HepG2 (cell line): ENCODE measurements at regions not wholly inside any gene's neighbourhood (a gene's known extent, or its start where the extent isn't known, plus 50 kb on each side); places are given as distances from the start of the nearest gene placed in this dataset.
"Not testable (repeated sequence)": the region's sequence is repeated elsewhere in the genome, so short reads cannot be mapped to it uniquely, and the experiment has no call there.

Experiments used
- CHD2 ChIP-seq: IDR thresholded peaks from 2 replicates; pipeline ENCODE4 v1.6.1; 2011; ENCODE audit warnings: low read depth, low read length, improper control_type of control experiment
- IKZF1 ChIP-seq: fragments of 450-650 bp; IDR thresholded peaks from 2 replicates; pipeline ENCODE4 v1.7.1; 2016
- ISL2 ChIP-seq: sonication (generic); formaldehyde crosslinking; IDR thresholded peaks from 2 replicates; pipeline ENCODE4 v1.5.0; 2020; ENCODE audit warnings: missing genetic modification reagents
- MXI1 ChIP-seq: IDR thresholded peaks from 3 replicates; pipeline ENCODE4 v1.6.1; 2012; ENCODE audit warnings: low read depth, low read length, inconsistent platforms, borderline replicate concordance
- NCOR1 ChIP-seq: fragments of 200-600 bp; sonication (generic); IDR thresholded peaks from 2 replicates; pipeline ENCODE4 v1.7.0; 2017; ENCODE audit warnings: antibody characterized with exemption, low read length, borderline replicate concordance
- NFRKB ChIP-seq: fragments of 450-650 bp; IDR thresholded peaks from 2 replicates; pipeline ENCODE4 v1.6.1; 2017
- NR2C2 ChIP-seq: sonication (generic); formaldehyde crosslinking; IDR thresholded peaks from 2 replicates; pipeline ENCODE4 v1.4.0; 2020; ENCODE audit warnings: missing genetic modification reagents, mild to moderate bottlenecking, moderate library complexity, borderline replicate concordance
- RELA ChIP-seq: sonication (generic); formaldehyde crosslinking; IDR thresholded peaks from 2 replicates; pipeline ENCODE4 v1.4.0; 2020; ENCODE audit warnings: missing genetic modification reagents
- SKIL ChIP-seq: sonication (generic); formaldehyde crosslinking; IDR thresholded peaks from 2 replicates; pipeline ENCODE4 v1.8.0; 2022; ENCODE audit warnings: missing genetic modification reagents, mild to moderate bottlenecking, moderate library complexity, borderline replicate concordance
- SP4 ChIP-seq: sonication (generic); formaldehyde crosslinking; IDR thresholded peaks from 2 replicates; pipeline ENCODE4 v1.8.1; 2023; ENCODE audit warnings: mild to moderate bottlenecking, missing genetic modification reagents
- TF ChIP-seq, protein P1 (sequence below): sonication (generic); formaldehyde crosslinking; IDR thresholded peaks from 2 replicates; pipeline ENCODE4 v1.5.0; 2020; ENCODE audit warnings: mild to moderate bottlenecking, missing genetic modification reagents, moderate library complexity

DNA sequence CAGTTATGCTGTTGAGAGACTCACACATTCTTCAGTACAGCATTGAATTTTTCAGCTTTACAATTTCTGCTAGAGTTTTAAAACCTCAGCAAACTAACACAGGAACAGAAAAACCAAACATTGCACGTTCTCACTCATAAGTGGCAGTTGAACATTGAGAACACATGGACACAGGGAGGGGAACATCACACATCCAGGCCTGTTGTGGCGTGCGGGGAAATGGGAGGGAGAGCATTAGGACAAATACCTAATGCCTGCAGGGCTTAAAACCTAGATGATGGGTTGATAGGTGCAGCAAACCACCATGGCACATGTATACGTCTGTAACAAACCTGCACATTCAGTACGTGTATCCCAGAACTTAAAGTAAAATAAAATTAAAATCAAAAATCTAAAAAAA is 270.1 kb upstream of the MME start:
- TF ChIP-seq RELA (CRISPR knock-in tag); SP4 (CRISPR knock-in tag); CHD2; NFRKB; ISL2 (CRISPR knock-in tag); SKIL (CRISPR knock-in tag); NCOR1; MXI1; NR2C2 (CRISPR knock-in tag); IKZF1: not testable (repeated sequence)
- TF ChIP-seq, protein P1, sequence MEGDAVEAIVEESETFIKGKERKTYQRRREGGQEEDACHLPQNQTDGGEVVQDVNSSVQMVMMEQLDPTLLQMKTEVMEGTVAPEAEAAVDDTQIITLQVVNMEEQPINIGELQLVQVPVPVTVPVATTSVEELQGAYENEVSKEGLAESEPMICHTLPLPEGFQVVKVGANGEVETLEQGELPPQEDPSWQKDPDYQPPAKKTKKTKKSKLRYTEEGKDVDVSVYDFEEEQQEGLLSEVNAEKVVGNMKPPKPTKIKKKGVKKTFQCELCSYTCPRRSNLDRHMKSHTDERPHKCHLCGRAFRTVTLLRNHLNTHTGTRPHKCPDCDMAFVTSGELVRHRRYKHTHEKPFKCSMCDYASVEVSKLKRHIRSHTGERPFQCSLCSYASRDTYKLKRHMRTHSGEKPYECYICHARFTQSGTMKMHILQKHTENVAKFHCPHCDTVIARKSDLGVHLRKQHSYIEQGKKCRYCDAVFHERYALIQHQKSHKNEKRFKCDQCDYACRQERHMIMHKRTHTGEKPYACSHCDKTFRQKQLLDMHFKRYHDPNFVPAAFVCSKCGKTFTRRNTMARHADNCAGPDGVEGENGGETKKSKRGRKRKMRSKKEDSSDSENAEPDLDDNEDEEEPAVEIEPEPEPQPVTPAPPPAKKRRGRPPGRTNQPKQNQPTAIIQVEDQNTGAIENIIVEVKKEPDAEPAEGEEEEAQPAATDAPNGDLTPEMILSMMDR = not testable (repeated sequence)
